ENCODE measurements at regions not wholly inside any gene's neighbourhood (a gene's known extent, or its start where the extent isn't known, plus 50 kb on each side); places are given as distances from the start of the nearest gene placed in this dataset.

DNA sequence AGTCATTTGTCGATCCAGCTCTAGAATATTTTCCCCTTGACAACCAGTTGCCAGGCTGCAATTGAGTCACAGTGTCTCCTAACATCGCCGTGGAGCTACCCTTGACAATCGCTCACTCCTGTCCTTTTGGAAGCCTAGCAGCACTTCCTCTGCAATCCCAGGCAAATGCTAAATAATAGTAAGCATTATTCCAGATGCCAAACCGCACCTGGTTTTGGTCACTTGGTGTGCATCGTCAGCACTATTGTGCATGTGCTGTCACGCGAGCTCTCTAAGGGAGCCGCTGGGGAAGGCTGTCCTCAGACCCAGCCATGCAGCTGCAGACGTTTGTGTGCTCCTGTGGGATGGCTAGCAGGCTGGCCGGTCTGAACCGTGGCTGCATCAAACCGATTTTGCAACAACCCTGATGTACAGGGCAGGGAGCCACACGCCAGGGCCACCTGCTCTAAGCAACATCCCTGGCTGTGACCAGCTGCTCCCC lies 549.5 kb upstream of the ID2 start:
- TF ChIP-seq POLR2A (IDR thresholded peaks at IDR 0.05), result no peak
- TF ChIP-seq, protein P1, sequence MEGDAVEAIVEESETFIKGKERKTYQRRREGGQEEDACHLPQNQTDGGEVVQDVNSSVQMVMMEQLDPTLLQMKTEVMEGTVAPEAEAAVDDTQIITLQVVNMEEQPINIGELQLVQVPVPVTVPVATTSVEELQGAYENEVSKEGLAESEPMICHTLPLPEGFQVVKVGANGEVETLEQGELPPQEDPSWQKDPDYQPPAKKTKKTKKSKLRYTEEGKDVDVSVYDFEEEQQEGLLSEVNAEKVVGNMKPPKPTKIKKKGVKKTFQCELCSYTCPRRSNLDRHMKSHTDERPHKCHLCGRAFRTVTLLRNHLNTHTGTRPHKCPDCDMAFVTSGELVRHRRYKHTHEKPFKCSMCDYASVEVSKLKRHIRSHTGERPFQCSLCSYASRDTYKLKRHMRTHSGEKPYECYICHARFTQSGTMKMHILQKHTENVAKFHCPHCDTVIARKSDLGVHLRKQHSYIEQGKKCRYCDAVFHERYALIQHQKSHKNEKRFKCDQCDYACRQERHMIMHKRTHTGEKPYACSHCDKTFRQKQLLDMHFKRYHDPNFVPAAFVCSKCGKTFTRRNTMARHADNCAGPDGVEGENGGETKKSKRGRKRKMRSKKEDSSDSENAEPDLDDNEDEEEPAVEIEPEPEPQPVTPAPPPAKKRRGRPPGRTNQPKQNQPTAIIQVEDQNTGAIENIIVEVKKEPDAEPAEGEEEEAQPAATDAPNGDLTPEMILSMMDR (IDR thresholded peaks at IDR 0.05), result no peak

Data from adrenal gland (tissue), 5 donors.